ENCODE measurements at regions not wholly inside any gene's neighbourhood (a gene's known extent, or its start where the extent isn't known, plus 50 kb on each side); places are given as distances from the start of the nearest gene placed in this dataset.

DNA sequence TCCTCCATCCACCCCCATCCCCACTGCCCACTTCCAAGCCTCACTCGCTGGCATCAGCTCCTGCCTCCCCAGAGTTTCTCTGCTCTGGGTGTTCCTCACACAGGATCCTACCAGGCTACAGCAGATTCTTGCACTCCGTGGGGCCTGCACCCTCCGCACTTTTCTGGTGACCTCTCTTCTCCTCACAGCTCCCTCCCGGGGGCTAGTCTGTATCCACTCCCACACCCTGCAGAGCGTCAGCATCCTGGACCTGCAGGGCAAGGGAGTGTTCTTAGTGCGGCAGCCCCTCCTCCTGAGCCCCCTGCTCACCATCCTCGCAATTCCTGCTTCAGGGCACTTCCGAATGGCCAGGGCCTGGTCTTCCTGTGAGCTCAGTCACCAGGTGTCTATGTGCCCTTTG is 224.2 kb downstream of the DLL1 start:
- no peak for DNase-seq (ENCODE audit: low read depth)
- TF ChIP-seq, protein P1, sequence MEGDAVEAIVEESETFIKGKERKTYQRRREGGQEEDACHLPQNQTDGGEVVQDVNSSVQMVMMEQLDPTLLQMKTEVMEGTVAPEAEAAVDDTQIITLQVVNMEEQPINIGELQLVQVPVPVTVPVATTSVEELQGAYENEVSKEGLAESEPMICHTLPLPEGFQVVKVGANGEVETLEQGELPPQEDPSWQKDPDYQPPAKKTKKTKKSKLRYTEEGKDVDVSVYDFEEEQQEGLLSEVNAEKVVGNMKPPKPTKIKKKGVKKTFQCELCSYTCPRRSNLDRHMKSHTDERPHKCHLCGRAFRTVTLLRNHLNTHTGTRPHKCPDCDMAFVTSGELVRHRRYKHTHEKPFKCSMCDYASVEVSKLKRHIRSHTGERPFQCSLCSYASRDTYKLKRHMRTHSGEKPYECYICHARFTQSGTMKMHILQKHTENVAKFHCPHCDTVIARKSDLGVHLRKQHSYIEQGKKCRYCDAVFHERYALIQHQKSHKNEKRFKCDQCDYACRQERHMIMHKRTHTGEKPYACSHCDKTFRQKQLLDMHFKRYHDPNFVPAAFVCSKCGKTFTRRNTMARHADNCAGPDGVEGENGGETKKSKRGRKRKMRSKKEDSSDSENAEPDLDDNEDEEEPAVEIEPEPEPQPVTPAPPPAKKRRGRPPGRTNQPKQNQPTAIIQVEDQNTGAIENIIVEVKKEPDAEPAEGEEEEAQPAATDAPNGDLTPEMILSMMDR (IDR thresholded peaks at IDR 0.05; ENCODE audit: insufficient read depth, low read depth, low read length, missing control alignments), result no peak
- H3K4me3 ChIP-seq (ENCODE audit: low read length), result no peak overlapping the region

DNA sequence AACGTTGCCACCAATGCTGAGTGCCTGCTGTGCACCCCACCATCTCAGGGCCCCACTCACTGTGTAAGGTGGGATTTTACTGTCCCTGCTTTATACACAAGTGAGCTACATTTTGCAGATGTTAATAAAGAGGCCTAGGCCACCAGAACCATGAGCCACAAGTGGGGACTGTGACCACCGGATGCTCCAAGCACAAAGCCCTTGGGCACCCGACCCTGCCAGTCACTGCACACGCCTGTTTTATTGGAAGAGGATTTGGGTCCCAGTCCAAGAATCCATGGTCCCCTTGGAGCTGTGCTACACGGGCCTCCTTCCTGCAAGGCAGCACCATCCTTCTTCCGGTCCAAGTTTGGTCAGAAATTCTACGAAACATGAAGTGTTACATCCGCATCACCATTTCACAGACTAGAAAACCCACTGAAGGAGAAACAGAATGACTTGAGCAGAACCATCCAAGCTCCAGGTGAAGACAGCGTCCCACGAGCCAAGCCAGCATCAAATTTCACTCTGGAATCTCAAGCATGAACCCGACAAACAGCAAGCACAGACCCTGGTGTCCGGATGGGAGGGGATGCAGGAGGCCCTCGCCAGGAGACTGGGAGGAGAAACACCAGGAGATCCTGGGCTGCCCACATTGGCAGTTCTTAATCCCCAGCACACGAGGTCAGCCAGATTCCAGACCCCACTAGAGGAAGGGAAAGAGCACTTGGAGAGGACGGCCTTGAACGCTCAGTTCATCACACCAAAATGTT is 226.9 kb downstream of the DLL1 start:
- H3K4me3 ChIP-seq (ENCODE audit: low read length), result no peak overlapping the region
- TF ChIP-seq, protein P1 (IDR thresholded peaks at IDR 0.05; ENCODE audit: insufficient read depth, low read depth, low read length, missing control alignments), result no peak
- DNase-seq (ENCODE audit: low read depth), result no peak

DNA sequence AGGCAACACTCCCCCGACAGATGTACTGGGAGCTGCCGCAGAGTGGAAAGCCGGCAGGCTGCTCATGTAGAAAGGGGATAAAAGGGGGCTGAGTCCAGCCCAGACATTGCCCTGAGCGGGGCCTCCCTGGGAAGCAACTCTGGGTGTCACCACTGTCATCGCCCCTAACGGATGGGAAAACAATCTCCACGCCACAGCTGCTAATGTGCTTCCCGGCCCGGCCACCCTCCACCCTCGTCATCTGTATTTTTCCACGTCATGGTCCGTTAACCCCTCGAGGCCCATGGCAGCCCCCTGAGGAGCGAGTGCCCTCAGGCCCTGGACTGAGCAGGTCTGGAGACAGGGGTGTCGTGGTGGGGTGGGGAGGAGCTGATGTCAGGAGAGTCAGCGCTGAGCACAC is 227.4 kb downstream of the DLL1 start:
- no peak overlapping the region for H3K4me3 ChIP-seq (ENCODE audit: low read length)
- DNase-seq (ENCODE audit: low read depth), result no peak
- TF ChIP-seq, protein P1 (IDR thresholded peaks at IDR 0.05; ENCODE audit: insufficient read depth, low read depth, low read length, missing control alignments), result no peak

DNA sequence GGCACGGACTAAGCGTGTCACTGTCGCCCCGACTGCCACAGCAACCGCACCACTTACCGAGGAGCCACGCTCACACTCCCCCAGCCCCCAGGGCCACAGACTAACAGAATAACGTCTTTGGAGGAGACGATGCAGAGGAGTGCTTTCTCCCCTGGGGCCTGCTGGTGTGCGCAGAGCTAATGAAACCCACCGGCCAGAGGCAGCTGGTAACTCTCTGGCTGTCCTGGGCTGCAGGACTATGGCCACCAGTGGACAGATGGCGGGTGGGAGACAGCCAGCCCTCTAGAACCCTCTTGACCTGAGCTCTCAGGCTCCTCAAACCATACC is 228.0 kb downstream of the DLL1 start:
- H3K4me3 ChIP-seq (ENCODE audit: low read length), result no peak overlapping the region
- DNase-seq (ENCODE audit: low read depth), result no peak
- TF ChIP-seq, protein P1 (IDR thresholded peaks at IDR 0.05; ENCODE audit: insufficient read depth, low read depth, low read length, missing control alignments), result no peak

DNA sequence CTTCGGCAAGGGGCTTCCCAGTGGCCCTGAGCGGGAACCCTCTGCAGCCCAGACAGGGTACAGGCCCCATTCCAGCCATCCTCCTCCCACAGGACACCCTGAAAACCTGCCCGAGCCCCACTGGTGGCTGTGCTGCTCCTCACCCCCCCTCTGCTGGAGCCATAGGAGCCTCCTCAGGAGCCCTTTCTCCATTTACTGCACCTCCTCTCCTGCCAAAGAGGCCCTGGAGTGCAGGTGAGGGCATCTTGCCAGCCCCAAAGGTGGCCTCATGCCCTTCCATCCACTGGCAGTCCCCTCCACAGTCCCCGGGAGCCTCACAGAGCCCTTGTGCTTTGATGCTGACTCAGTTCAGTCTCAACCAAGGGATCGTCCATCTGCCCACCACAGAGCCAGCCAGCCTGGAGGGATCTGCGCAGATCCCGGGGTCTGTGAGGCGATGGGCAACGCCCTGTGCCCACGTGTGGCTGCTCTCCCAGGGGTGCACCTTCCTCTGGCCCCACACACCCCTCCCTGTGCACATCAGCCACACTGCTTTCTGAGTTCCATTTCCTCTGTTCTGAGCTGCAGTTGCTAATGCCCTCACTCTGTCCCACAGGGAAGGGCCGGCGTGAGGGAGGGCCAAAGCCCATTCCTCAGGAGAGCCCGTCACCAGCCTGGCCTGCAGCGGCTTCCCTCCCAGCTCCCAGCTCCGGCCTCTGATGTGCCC is 228.5 kb downstream of the DLL1 start:
- TF ChIP-seq, protein P1 (IDR thresholded peaks at IDR 0.05; ENCODE audit: insufficient read depth, low read depth, low read length, missing control alignments), result no peak
- DNase-seq (ENCODE audit: low read depth), result no peak
- H3K4me3 ChIP-seq (ENCODE audit: low read length), result no peak overlapping the region

DNA sequence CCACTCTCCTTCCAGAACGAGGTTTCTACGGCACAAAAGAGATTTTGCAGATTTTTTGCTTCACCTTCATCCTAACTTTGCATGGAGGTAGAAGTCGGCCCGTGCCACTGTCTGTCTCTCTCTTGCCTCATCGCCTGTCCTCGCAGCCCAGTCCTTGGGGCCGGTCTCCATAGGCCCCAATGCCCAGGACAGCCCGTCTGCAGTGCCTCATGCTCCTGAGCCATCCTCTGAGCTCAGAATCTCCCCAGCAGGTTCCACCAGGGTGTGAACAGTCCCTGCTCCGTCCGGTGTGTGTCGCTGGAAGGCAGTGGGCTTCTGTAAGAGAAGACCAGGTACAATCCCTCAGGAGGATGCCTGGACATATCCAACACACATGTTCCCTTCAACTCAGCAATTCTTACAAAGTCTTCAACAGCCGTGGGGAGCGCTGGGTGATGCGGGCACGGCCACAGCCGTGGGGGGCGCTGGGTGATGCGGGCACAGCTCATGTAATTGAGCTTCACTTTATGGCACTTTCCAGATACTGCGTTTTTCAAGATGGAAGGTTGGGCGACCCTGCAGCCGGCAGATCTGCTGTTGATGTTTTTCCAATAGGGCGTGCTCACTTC is 231.9 kb downstream of the DLL1 start:
- H3K4me3 ChIP-seq (ENCODE audit: low read length), result no peak overlapping the region
- TF ChIP-seq, protein P1 (IDR thresholded peaks at IDR 0.05; ENCODE audit: insufficient read depth, low read depth, low read length, missing control alignments), result no peak
- no peak for DNase-seq (ENCODE audit: low read depth)

Data from epithelial cell of esophagus (primary cell).